HEK293 (cell line): ENCODE measurements at regions not wholly inside any gene's neighbourhood (a gene's known extent, or its start where the extent isn't known, plus 50 kb on each side); places are given as distances from the start of the nearest gene placed in this dataset.

Experiments used
- CTCF ChIA-PET: fragments of 350-600 bp; formaldehyde crosslinking; extraction: SDS; loops from one replicate; lab custom pipeline; 2021; ENCODE audit warnings: antibody characterized with exemption; lab: Yijun Ruan, JAX
- POLR2A ChIA-PET: fragments of 300-600 bp; formaldehyde crosslinking; extraction: SDS; loops from one replicate; lab custom pipeline; 2020; ENCODE audit warnings: antibody characterized with exemption, inconsistent platforms; lab: Yijun Ruan, JAX
- H3K27ac ChIP-seq: fragments of 200-500 bp; sonication (Bioruptor generic); 2 replicates; pipeline ENCODE4 v1.5.1; 2014; ENCODE audit warnings: low read depth, low read length, control low read depth, inconsistent platforms; ENCODE audit errors: extremely low read depth
- H3K36me3 ChIP-seq, 2 experiments: fragments of 200-500 bp in 1 of 2; sonication (Bioruptor generic) in 1 of 2; 1 replicate in 1 of 2; 2 replicates in 1 of 2; pipeline ENCODE4 v1.5.1; 2014 to 2017; ENCODE audit warnings: inconsistent platforms in 2 of 2, low read length in 2 of 2; ENCODE audit not compliant: control insufficient read depth in 2 of 2, insufficient read depth in 1 of 2
- H3K4me1 ChIP-seq: fragments of 200-500 bp; sonication (Bioruptor generic); 2 replicates; pipeline ENCODE4 v1.5.1; 2014; ENCODE audit warnings: mild to moderate bottlenecking, low read length, inconsistent platforms; ENCODE audit not compliant: control insufficient read depth, insufficient read depth
- H3K4me3 ChIP-seq: 2 replicates; pipeline ENCODE4 v1.5.1; 2011; ENCODE audit warnings: low read depth, mild to moderate bottlenecking, control low read depth, low read length, moderate library complexity
- H3K9me3 ChIP-seq: fragments of 200-500 bp; sonication (Bioruptor generic); 2 replicates; pipeline ENCODE4 v1.5.1; 2014; ENCODE audit warnings: low read depth, low read length, inconsistent platforms; ENCODE audit not compliant: control insufficient read depth, insufficient read depth
- KLF1 ChIP-seq: fragments of 450-650 bp; formaldehyde crosslinking; IDR thresholded peaks from 2 replicates; pipeline ENCODE4 v1.5.1; 2016; ENCODE audit warnings: missing biosample characterization, missing genetic modification characterization
- KLF7 ChIP-seq: fragments of 450-650 bp; formaldehyde crosslinking; IDR thresholded peaks from 2 replicates; pipeline ENCODE4 v1.5.1; 2016; ENCODE audit warnings: missing biosample characterization, missing genetic modification characterization, borderline replicate concordance
- PRDM6 ChIP-seq: fragments of 450-650 bp; formaldehyde crosslinking; IDR thresholded peaks from 2 replicates; pipeline ENCODE4 v1.5.1; 2017; ENCODE audit warnings: missing biosample characterization, missing genetic modification characterization
- ZBTB6 ChIP-seq: fragments of 450-650 bp; formaldehyde crosslinking; IDR thresholded peaks from 2 replicates; pipeline ENCODE4 v1.5.1; 2017; ENCODE audit warnings: missing biosample characterization, missing genetic modification characterization
- ZNF19 ChIP-seq: fragments of 450-650 bp; formaldehyde crosslinking; IDR thresholded peaks from 2 replicates; pipeline ENCODE4; 2016; ENCODE audit warnings: missing biosample characterization, missing genetic modification characterization, low read depth
- ZNF335 ChIP-seq: fragments of 450-650 bp; formaldehyde crosslinking; conservative IDR thresholded peaks from 2 replicates; pipeline ENCODE4 v1.5.1; 2016; ENCODE audit warnings: missing biosample characterization, missing genetic modification characterization
- ZNF558 ChIP-seq: fragments of 450-650 bp; formaldehyde crosslinking; IDR thresholded peaks from 2 replicates; pipeline ENCODE4 v1.5.1; 2016; ENCODE audit warnings: missing biosample characterization, missing genetic modification characterization
- ZNF596 ChIP-seq: fragments of 450-650 bp; IDR thresholded peaks from 2 replicates; pipeline ENCODE4 v1.5.0; 2018; ENCODE audit warnings: missing biosample characterization, mild to moderate bottlenecking, missing genetic modification characterization, moderate library complexity
- ZNF654 ChIP-seq: fragments of 450-650 bp; formaldehyde crosslinking; IDR thresholded peaks from 2 replicates; pipeline ENCODE4 v1.5.1; 2016; ENCODE audit warnings: low read depth, missing biosample characterization, missing genetic modification characterization
- ZNF658 ChIP-seq: fragments of 450-650 bp; formaldehyde crosslinking; IDR thresholded peaks from 2 replicates; pipeline ENCODE4; 2016; ENCODE audit warnings: missing biosample characterization, missing genetic modification characterization
- ZSCAN30 ChIP-seq: fragments of 450-650 bp; IDR thresholded peaks from 2 replicates; pipeline ENCODE4 v1.5.1; 2018; ENCODE audit warnings: missing biosample characterization, mild to moderate bottlenecking, missing genetic modification characterization, moderate library complexity
- ZSCAN4 ChIP-seq: fragments of 450-650 bp; formaldehyde crosslinking; IDR thresholded peaks from 2 replicates; pipeline ENCODE4 v1.5.1; 2017; ENCODE audit warnings: missing biosample characterization, missing genetic modification characterization
- TF ChIP-seq, protein P1 (sequence below): fragments of 450-650 bp; formaldehyde crosslinking; IDR thresholded peaks from 2 replicates; pipeline ENCODE4 v1.5.1; 2016; ENCODE audit warnings: missing biosample characterization, missing genetic modification characterization, low read depth
- TF ChIP-seq, protein P2 (sequence below): fragments of 450-650 bp; formaldehyde crosslinking; IDR thresholded peaks from 2 replicates; pipeline ENCODE4 v1.5.1; 2016; ENCODE audit warnings: missing biosample characterization, missing genetic modification characterization
- TF ChIP-seq, protein P3 (sequence below): fragments of 450-650 bp; formaldehyde crosslinking; IDR thresholded peaks from 2 replicates; pipeline ENCODE4 v1.5.1; 2016; ENCODE audit warnings: missing biosample characterization, missing genetic modification characterization

- CTCF ChIA-PET: no interaction called here
- Histone ChIP-seq H3K9me3 (no peaks in the 10 kb centered on the region), H3K4me1 (no peaks in the 10 kb centered on the region), H3K36me3 (peaks cover 0 to 36% of the 10 kb centered on the region in 2 experiments; a peak in 1 of 3 replicates)
- POLR2A ChIA-PET: no interaction called here
- TF ChIP-seq ZNF335 (tag by site-specific recombination): no peak
- TF ChIP-seq ZNF19 (tag by site-specific recombination): no peak
- TF ChIP-seq KLF1: no peak
- no peak for TF ChIP-seq ZSCAN4 (tag by site-specific recombination)
- TF ChIP-seq, all 188 proteins: peak for 0
- no peak overlapping the region for H3K4me3 ChIP-seq
- no peak overlapping the region for H3K27ac ChIP-seq
Observed at GRCh38 chr12:124455336-124455735, 112.1 kb downstream of the NCOR2 start.

DNA sequence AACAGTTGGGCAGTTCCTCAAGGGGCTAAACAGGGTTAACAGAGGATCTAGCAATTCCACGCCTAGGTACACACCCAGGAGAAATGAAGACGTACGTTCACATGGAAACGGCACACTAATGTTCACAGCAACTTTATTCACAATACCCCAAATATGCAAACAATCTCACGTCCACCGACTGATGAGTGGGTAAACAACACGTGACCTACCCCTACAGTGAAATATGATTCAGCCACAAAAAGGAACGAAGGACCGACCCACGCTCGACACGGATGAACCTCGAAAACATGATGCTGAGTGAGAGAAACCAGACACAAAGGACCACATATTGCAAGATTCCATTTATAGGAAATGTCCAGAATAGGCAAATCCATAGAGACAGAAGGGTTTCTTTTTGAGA lies 112.7 kb downstream of the NCOR2 start:
- ChIA-PET POLR2A (no interaction called here), CTCF (interaction anchor here (1.6 kb wide), 1 partner anchor 309 kb away, joined by 3 read pairs; no protein-coding TSS in a partner anchor)
- peaks cover 0 to 35% of the 10 kb centered on the region in 2 experiments; a peak in 1 of 3 replicates for H3K36me3 ChIP-seq
- TF ChIP-seq ZNF596 (no peak), ZNF654 (tag by site-specific recombination) (no peak), KLF7 (tag by site-specific recombination) (no peak), ZNF658 (tag by site-specific recombination) (no peak), ZSCAN30 (tag by site-specific recombination) (no peak), ZBTB6 (tag by site-specific recombination) (no peak), ZNF558 (tag by site-specific recombination) (no peak), PRDM6 (tag by site-specific recombination) (no peak)
- TF ChIP-seq, protein P1, sequence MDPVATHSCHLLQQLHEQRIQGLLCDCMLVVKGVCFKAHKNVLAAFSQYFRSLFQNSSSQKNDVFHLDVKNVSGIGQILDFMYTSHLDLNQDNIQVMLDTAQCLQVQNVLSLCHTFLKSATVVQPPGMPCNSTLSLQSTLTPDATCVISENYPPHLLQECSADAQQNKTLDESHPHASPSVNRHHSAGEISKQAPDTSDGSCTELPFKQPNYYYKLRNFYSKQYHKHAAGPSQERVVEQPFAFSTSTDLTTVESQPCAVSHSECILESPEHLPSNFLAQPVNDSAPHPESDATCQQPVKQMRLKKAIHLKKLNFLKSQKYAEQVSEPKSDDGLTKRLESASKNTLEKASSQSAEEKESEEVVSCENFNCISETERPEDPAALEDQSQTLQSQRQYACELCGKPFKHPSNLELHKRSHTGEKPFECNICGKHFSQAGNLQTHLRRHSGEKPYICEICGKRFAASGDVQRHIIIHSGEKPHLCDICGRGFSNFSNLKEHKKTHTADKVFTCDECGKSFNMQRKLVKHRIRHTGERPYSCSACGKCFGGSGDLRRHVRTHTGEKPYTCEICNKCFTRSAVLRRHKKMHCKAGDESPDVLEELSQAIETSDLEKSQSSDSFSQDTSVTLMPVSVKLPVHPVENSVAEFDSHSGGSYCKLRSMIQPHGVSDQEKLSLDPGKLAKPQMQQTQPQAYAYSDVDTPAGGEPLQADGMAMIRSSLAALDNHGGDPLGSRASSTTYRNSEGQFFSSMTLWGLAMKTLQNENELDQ (tag by site-specific recombination): no peak
- TF ChIP-seq, protein P2, sequence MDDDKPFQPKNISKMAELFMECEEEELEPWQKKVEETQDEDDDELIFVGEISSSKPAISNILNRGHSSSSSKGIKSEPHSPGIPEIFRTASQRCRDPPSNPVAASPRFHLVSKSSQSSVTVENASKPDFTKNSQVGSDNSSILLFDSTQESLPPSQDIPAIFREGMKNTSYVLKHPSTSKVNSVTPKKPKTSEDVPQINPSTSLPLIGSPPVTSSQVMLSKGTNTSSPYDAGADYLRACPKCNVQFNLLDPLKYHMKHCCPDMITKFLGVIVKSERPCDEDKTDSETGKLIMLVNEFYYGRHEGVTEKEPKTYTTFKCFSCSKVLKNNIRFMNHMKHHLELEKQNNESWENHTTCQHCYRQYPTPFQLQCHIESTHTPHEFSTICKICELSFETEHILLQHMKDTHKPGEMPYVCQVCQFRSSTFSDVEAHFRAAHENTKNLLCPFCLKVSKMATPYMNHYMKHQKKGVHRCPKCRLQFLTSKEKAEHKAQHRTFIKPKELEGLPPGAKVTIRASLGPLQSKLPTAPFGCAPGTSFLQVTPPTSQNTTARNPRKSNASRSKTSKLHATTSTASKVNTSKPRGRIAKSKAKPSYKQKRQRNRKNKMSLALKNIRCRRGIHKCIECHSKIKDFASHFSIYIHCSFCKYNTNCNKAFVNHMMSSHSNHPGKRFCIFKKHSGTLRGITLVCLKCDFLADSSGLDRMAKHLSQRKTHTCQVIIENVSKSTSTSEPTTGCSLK (tag by site-specific recombination): no peak
- TF ChIP-seq, protein P3, sequence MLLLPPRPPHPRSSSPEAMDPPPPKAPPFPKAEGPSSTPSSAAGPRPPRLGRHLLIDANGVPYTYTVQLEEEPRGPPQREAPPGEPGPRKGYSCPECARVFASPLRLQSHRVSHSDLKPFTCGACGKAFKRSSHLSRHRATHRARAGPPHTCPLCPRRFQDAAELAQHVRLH (tag by site-specific recombination): no peak
- no peaks in the 10 kb centered on the region for H3K9me3 ChIP-seq
- no peak overlapping the region for H3K27ac ChIP-seq
- H3K4me3 ChIP-seq: no peak overlapping the region
- no peaks in the 10 kb centered on the region for H3K4me1 ChIP-seq
